HUDEP-2 (cell line): ENCODE measurements at regions not wholly inside any gene's neighbourhood (a gene's known extent, or its start where the extent isn't known, plus 50 kb on each side); places are given as distances from the start of the nearest gene placed in this dataset.
"Not testable (repeated sequence)": the region's sequence is repeated elsewhere in the genome, so short reads cannot be mapped to it uniquely, and the experiment has no call there.

Source experiments
- DNase-seq, 76 experiments: peaks; one replicate each; lab custom pipeline; 2025; ENCODE audit not compliant: unreplicated experiment in 76 of 76; lab: John Stamatoyannopoulos, UW

DNA sequence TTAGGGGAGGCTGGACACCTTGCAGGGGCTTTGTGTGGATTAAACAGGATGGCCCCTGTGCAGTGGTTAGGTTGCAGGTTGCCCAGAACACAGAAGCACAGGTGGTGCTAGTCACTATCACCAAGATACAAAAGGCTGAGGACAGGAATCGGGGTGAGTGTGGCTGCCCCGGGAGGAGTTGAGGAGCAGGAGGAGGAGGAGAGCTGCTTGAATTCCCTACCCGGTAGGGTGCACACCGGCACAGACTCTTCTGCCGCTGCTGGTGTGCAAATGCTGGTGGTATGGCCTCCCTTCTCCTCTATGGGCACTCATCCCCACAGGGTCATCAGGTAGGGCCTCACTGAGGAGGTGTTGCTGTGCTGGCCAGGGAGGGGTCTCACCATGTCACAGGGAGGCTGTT lies 67.5 kb upstream of the SMAD6 start:
- no peak for DNase-seq

DNA sequence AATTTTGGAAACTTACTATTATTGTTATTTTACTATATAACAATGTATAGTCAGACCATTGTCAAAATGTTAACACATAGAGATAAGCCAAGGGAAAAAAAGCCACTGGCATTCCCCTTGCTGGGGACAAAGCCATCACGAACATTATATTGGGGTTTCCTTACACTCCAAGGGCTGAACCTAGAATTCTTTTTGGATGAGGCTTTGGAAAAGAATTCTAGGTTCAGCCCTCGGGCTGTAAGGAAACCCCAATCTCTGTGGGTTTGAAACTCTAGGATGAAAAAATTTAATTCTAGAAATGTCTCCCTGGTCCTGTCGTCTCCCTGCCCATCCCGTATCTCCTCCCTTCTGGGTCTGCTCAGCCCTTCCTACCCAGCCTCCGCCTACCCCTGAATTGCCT lies 67.0 kb upstream of the SMAD6 start:
- DNase-seq = no peak

DNA sequence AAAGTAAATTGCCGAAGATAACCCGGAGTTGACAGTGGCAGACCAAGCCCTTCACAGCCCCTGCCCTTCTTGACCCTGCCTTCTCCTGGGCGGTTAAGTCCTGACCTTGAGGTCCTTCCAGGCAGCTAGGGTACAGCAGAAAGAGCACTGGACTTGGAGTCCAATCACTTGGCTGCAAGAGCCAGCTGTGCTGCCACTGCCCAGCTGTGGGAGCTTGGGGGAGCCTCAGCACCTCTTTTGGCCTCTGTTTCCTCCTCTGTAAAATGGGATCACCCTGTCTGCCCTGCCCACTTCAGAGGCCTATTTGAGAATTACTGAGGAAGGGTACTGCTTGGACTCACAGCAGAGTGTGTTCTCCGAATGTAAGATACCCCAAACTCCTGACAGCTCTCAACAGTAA lies 66.2 kb upstream of the SMAD6 start:
- DNase-seq = peak in 1 of 76 experiments; percentile 9

DNA sequence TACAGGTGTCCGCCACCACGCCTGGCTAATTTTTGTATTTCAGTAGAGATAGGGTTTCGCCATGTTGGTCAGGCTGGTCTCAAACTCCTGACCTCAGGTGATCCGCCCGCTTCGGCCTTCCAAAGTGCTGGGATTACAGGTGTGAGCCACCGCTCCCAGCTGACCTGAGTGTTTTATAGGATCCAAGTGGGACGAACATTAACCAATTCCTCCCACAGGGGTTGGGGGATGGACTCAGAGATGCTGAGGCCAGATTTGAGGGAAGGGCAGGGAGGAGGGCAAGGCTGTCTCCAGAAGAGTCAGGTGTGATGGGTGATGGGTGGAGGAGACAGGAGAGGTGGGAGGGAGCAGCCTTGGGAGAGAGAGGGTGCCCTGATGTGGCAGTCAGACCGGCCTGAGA lies 65.0 kb upstream of the SMAD6 start:
- not testable (repeated sequence) for DNase-seq

DNA sequence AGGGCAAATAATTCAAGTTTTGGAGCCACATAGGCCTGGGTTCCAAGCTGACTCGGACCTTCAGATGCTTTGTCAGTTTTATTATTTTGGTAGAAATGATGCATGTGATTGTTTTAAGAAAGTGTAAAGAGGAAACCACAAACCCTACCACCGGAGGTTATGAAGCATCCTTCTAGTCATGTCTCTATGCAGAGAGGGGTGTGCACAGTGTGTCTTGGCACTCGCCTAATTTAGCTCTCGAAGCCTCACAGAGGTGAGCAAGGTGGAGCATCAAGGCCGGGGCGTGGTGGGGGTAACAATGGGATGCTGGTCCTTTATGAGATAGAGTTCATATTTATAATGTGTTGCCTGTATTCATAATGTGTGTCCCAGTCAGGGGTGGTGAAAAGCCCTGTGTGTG lies 63.7 kb upstream of the SMAD6 start:
- no peak for DNase-seq

DNA sequence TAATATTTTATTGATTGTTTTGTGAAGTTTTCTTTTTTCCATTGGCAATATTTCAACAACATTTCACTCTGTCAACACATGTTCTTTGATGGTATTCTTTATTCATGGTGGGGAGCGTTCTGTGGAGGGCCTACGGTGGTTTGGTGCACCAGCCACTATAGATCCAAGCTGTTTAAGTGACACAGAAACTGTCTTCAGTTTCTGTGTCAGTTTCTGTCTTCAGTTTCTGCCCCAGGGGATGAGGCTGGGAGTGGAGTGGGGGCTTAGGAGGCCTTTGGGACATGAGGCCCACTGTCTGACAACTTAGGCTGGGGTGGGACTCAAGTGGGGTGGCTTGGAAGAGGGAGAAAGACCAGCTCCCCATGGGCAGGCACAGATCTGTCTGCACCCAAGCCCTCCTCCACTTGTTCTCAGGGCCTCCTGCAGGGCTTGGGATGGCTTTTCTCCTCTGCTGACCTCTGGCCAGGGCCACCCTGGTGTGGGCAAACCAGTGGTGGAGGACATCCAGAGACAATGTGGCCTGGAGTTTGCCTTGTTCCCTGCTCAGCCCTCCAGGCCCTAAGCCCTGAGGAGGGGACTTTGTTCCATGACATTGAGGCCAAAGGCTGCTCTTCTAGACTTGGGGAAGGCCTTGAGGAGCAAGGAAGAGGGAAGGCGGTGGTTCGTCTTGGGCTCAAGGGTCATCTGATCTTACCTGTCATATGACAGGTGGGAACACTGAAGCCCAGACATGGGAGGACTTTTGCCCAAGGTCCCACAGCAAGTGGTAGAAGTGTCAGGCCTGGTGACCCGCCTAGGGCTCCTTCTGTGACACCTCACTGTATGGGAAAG lies 60.3 kb upstream of the SMAD6 start:
- DNase-seq = no peak

DNA sequence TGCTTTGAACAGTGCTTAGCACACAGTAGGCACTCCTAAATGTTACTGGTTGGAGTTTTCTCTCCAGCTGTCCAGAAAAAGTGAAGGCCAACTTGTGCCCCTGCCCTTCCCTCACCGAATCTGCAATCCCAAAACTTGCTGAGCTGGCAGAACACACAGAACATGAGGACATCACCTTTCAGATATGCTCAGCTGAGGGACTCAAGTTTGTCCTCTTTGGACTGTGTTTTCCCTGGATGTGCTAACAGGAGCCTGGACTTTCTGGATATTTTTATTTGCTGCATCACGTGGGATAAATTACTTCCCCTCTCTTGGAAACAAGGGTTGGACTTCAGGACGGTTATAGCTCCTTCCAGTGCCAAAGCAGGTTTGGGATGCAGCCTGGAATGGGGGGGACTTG lies 59.5 kb upstream of the SMAD6 start:
- no peak for DNase-seq

DNA sequence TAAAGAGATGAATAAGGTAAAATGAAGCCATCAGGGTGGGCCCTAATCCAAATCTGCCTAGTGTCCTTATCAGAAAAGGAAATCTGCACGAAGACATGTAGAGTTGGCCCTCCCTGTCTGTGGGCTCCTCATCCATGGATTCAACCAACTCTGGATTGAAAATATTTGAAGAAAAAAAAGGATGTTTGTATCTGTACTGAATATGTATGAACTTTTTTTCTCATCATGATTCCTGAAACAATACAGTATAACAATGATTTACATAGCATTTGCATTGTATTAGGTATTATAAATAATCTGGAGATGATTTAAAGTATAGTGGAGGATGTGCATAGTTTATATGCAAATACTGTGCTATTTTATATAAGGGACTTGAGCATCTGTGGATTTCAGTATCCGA lies 59.0 kb upstream of the SMAD6 start:
- no peak for DNase-seq

DNA sequence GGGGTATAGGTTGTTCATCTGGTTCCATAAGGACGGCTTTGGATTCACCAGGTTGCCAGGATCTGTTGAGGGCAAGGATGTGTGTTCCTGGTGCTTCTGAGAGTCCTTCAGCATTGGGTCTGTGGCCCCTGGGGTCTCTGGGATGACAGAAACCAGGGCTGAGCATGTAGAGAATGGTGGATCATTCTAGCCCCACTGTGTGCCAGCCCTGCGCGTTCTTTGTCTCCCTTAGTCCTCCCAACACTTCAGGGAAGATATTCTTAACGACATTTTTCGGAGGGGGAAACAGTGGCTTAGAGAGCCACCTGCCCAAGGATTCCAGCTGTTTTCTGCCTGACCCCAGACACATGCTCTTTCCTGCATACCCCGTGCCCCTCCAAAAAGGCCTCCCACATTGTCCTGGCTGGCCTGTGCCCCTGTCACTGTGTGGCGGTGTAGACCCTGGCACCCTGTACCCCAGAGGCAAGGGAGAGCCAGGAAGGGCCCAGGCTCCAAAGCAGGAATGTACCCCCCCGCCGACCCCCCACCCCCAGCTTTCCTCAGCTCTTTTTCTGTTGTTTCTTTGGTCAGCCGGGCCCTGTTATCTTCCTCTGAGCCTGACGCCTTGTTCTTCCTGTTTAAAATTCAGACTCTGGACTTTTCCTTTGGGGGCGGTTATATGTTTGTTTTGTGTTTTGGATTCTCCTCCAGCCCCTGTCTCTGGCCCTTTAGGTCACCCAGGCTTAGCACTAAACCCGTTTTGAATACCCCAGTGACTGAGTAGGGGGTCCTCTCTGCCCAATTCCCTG lies 57.8 kb upstream of the SMAD6 start:
- no peak for DNase-seq

DNA sequence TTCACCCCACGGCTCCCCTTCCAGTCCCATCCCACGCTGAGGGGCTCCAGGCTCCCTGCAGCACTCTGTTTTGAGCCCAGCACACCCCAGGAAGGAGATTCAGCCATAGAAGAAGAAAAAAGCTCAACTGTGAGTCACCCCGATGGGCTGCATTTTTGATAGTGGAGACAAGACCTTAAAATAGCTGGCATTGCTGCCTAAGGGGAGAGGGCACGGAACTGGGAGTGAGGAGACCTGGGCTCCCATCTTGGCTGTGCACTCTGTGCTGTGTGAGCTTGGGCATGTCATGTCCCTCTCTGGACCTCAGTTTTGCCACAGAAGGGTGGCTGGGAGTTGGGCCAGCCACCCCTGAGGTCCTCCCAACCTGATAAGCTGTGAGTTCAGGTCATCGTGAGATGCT lies 57.2 kb upstream of the SMAD6 start:
- DNase-seq = no peak

DNA sequence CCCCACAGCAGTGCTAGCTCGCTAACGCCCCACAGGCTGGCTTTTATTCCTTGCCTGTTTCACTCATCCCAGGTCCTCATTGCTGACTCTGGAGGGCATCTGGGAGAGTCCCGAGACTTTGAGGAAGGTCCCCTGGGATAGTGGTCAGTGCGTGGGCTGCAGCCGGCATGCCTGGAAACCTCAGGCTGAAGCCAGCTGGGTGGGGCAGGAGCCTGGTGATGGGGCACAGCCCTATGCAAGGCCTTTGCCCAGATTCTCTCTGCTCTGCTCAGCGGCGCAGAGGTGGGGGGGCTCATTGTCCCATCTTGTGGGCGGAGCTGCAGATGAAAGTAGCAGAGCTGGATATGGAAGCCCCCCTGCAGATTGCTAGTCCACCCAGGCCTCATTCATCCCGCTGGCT lies 55.7 kb upstream of the SMAD6 start:
- DNase-seq = no peak

DNA sequence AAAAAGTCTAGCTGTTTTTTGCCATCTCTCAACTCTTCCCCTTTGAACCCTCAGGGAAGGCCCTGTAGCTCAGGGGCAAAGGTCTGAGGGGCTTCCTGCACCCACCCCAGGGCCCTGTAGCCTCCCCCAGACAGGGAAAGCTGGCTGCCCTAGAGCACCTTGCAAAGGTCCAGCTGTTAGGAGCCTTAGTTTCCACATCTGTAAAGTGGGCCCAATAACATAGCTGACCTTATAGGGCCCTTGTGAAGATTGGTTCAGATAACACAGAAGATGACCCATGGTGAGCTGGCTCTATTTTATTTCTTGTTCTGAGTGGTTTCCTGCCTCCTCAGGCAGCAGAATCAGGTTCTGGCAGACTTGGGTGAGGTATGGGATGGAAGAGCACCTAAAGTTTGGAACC lies 55.2 kb upstream of the SMAD6 start:
- DNase-seq = no peak

DNA sequence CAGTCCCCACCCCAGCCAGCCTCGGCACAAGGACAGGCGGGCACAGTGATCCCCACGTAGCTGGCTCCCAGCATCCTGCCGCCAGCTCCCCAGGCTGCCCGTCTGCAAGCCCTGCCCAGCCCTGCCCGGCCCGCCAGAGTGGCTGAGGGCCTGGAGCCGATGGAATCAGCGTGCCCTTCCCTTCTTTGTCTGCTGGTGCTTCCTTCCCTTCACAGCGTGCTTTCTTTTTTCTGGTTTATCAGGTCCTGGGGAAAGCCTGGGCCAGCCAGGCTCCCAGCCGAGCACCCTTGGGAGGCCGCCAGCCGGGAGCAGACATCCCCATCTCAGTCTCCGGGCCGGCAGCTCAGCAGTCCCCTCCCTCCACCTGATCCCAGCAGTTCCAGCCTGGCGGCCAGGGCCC lies 54.7 kb upstream of the SMAD6 start:
- no peak for DNase-seq

DNA sequence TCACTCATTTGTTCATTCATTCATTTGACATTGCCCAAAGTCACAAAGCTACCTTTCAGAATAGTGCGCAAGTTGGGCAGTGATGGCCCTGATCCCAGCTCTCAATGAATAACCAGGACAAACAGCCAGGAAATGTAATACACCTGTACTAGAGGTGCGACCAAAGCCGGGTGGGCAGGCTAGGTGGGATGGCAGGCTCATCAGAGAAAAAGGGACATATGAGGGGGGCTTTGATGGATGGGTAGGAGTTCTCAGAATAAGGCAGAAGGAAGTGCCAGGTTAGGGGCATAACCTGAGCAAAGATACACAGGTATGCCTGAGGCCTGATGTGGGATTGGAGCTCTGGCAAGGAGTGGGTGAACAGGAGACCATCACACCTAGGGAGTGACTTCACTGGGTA lies 53.4 kb upstream of the SMAD6 start:
- DNase-seq = no peak

DNA sequence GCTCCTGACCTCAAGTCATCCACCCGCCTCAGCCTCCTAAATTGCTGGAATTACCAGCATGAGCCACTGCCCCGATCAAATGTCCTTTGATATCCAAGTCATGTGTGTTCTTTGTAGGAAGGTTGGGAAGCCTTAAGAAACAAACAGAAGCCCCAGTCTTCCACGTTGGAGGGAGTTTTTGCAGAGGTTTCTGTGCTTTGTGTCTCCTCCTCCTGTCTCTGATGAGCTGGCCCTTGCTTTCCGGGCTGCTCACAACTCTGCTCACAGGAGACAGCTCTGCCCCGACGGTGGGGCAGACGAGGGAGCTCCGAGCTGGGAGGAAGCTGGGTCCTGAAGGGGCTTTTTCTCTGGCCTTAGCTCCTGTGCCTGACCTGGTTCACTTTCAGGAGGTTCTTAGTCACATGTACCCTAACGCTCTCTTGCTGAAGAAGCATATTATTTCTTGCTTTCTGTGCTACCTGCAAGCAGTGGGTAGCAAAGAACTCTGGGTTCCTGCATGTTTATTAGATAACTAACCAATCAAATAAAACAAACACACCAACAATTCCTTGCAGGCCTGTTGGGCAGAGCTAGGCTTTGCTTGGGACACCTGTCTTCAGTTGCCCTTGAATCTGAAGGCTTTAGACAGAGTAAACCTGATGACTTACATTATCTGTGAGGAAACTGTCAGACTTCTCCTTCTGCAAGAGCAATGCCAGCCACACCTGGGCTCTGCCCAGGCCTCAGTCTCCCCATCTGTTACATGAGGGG lies 52.6 kb upstream of the SMAD6 start:
- DNase-seq = no peak

DNA sequence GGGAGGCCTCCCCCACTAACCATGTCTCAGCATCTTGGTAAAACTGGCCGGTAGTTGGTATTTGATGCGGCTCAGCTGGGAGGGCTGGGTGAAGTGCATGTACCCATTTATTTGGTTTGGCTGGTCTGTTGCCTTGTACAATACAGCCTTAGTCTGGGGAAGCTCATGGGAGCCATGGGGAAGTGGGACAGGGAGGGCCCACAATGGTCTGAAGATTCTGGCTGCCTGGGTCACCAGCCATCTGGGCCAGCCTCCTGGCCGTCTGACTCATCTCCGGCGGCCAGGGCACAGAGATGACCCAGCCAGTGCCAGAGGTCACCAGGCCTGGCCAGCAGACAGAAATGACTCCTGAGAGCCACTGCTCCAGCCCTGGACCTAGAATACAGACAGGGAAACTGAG lies 51.6 kb upstream of the SMAD6 start:
- DNase-seq = peak in 1 of 76 experiments; percentile 11

DNA sequence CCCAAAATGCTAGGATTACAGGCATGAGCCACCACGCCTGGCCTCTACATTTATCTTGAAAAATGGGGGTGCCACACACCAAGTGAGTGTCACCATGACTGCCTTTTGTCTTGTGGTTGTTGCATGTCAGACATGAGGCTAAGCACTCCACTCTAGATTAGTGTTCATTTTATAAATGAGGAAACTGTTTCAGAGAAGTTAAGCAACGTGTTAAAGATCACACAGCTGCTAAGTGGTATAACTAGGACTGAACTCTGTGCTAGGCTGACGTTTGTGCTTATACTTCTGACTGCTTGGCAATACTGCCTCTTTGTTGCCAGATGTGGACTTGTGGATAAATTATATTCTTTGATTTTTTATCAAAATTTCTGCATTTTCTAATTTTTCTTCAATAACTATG lies 50.8 kb upstream of the SMAD6 start:
- DNase-seq = no peak

DNA sequence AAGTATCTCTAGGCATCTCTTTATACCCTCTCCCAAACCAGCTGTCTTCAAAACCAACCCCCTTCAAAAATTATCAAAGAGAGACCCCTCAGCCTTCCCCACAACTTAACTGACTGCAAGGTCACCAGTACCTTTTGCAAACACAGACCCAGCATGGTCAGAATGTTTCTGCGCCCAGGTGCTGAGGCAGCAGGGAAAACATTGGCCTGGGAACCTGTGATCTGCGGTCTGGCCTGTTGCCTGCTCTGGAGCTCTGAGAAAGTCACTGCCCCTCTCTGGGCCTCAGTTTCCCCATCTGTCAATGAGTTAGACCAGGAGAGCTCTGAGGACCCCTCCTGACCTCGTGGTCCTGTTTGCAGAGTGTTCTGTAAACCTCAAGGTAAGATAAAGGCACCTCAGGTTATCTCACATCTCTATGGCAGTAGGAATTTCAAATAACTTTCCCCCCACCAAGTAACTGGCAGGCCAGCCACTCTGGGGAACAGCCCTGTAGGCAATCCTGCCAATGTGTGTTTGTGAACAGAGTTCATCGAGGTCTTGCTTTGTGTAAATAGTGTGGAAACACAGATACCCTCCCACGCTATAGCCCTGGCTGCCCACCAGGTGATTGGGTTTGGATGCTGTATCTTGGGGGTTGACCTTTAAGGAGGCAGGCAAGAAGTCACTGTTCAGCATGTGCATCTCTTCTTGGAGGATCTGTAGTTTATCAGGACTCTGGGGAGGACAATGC lies 50.0 kb upstream of the SMAD6 start:
- no peak for DNase-seq
